Testis (tissue), 2 donors: ENCODE measurements at regions not wholly inside any gene's neighbourhood (a gene's known extent, or its start where the extent isn't known, plus 50 kb on each side); places are given as distances from the start of the nearest gene placed in this dataset.

Experiments
- POLR2A ChIP-seq: fragments of 450-650 bp; IDR thresholded peaks from one replicate; pipeline ENCODE4 v1.6.1; 2017; ENCODE audit warnings: antibody characterized with exemption, mild to moderate bottlenecking, moderate library complexity
- TF ChIP-seq, protein P1 (sequence below), 3 experiments: fragments of 450-650 bp in 2 of 3; fragments of 200-600 bp in 1 of 3; sonication (generic) in 1 of 3; IDR thresholded peaks; one replicate each; pipeline ENCODE4 v1.5.1; 2016 to 2019; ENCODE audit warnings: antibody characterized with exemption in 3 of 3, mild to moderate bottlenecking in 2 of 3, moderate library complexity in 1 of 3

DNA sequence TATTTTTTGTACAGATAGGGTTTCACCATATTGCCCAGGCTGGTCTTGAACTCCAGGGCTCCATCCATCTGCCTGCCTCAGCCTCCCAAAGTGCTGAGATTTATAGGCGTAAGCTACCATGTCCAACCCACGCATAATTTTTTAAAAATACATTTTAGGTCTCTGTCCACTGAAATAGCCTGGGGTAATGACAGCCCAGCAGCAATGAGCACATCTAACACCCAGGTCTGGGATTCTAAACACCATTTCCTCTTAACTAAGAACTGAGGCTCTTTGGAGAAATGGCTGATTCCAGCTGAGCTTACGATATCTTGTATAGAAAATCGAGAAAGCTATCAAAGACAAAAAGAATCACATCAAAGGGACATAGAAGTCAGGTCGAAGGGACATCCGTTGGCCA, 245.3 kb downstream of the PARN start:
- TF ChIP-seq, protein P1, sequence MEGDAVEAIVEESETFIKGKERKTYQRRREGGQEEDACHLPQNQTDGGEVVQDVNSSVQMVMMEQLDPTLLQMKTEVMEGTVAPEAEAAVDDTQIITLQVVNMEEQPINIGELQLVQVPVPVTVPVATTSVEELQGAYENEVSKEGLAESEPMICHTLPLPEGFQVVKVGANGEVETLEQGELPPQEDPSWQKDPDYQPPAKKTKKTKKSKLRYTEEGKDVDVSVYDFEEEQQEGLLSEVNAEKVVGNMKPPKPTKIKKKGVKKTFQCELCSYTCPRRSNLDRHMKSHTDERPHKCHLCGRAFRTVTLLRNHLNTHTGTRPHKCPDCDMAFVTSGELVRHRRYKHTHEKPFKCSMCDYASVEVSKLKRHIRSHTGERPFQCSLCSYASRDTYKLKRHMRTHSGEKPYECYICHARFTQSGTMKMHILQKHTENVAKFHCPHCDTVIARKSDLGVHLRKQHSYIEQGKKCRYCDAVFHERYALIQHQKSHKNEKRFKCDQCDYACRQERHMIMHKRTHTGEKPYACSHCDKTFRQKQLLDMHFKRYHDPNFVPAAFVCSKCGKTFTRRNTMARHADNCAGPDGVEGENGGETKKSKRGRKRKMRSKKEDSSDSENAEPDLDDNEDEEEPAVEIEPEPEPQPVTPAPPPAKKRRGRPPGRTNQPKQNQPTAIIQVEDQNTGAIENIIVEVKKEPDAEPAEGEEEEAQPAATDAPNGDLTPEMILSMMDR (IDR thresholded peaks at IDR 0.05) = no peak
- TF ChIP-seq POLR2A = no peak
